Activated T-cell treated with anti-CD3 and anti-CD28 coated beads for 24 hours (primary cell): ENCODE measurements at regions not wholly inside any gene's neighbourhood (a gene's known extent, or its start where the extent isn't known, plus 50 kb on each side); places are given as distances from the start of the nearest gene placed in this dataset.

Experiments used
- DNase-seq: peaks from one replicate; pipeline ENCODE4 v3.0.0-alpha.2; 2020; ENCODE audit warnings: low read depth

DNA sequence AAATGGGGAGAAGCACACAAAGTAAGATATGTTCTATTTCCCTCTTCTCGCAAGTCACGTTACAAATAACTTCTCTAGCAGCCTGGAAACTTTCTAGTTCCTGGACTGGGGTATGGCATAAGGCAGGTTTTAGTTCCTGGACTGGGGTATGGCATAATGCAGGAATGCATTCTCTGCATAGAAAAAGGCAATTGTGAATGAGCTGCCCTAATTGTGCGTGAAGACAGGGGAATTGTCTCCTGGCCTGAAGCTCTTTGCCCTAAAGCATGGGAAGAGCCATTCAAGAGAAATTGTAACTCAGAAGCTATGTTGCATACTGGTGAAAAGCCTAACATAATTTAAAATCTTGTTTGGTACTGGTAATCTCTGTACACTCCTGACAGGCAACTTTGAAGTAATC lies 54.3 kb upstream of the CBLB start:
- DNase-seq: no peak

DNA sequence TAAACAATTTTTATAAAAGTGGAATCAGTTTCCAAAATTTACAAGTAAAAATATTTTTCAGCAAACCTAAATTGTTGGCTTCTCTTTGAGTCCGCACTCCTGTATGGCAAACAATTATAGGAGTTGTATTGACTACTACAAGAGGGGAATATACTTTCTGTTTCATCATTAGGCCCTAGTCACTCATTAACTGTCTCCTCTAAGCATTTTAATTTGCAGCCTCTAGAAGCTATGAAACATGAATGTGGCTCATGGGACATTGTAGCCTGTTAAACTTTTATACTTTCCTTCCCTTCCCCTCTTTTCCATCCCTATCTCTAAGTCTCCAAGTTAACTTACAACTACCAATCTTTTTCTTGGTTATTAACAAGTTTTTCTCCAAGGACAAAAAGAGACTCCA lies 58.9 kb upstream of the CBLB start:
- DNase-seq: no peak

DNA sequence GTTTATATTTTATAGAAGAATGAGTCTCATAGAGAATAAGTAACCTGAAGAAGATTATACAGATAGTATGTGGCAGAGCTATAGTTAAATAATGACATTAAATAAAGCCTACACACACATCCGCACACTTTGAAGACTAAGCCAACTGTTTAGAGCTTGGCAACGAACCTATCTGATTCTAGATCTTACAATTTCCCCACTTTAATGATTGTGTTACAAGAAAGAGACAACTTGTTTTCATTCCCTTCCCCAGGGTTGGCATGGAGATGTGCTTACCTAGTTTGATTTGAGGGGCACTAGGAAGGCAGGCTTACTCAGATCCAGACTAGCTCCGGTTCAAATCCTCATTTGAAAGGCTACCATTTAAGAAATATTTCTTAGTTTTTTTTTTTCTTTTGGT lies 61.9 kb upstream of the CBLB start:
- DNase-seq: no peak

DNA sequence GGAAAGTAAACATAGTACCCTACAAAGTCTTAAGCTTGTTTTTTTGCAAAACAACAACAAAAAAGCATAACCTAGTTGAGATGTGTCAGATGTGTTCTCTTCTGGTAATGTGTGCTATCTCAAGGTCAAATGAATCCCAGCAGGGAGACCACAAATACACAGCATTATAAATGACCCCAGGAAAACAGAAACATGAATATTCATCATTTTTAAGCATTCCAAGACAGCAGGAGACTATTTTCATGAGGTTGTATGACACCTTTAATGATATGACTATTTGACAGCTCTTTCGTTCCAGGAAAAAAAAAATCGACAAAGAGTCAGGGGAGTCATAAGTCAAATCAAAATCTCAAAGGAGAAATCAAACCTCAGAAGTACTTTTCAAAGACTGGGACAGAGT lies 62.7 kb upstream of the CBLB start:
- no peak for DNase-seq

DNA sequence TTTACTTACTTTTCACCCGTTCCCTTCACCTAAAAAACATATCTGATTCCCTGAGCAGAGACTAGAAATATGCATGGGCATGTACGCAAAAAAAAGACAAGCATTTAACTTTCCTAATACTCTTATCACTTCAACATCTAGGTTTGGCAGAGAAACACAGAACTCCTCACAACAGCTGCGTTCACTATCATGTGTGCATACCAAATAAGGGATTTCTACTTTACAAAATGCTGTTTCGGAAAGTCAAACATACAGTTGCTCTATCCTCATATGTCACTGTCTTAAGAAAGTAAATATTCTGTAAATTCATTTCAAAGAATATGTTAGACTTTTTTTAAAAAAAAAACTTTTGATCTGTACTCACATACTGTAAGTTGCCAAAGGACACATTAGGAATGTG lies 65.1 kb upstream of the CBLB start:
- no peak for DNase-seq

DNA sequence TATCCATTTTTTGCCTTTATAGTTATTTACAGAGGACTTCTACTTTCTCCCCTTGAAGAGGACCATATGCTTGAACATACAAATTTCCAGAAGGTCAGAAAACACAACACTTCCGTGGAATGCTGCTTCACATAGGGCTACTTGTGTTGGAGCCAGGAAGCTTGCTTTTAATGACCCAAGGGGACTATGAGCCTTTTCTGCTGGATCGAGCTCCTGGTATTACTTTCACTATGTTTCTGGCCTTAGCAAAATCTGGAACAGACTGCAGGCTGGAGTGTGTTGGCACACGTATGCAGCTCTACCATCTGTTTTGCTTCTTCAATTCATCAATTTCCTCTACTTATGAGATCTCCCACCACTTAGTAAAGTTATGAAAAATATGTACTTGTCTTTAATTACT lies 69.3 kb upstream of the CBLB start:
- DNase-seq: no peak

DNA sequence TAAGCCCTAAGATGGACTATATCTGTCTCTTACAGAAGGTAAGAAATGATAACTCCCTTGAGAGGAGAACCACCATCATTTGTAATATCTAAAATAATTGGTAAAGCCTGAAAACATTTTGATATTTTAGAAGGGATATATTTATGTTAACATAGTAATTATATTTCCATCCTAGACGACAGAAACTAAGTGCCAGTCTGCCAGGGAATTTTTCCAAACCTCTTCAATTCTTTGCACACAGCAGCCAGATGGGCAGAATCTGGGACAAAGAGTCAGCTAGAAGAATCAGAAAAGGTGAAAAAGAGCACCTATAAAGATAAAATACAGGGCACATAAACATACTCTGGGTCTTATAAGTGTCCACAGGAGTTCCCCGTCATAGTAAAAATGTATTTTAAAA lies 70.0 kb upstream of the CBLB start:
- DNase-seq: no peak

DNA sequence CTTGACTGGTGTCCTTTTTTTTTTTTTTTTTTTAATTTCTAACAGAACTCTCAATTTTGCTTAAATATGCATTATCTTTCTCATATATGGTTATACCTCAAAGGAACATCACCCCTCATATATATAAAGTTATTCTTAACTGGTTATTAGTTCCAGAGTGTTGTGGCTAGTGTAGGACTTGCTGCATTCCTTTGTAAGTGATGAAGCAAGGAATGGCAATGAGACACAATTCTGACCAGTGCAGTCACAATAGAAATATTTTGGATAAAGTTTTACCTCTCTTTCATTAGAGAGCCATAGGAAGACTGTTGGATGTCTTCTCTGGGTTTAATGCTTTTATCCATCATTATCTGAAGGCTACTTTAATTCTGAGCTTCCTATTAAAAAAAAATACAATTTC lies 75.5 kb upstream of the CBLB start:
- no peak for DNase-seq

DNA sequence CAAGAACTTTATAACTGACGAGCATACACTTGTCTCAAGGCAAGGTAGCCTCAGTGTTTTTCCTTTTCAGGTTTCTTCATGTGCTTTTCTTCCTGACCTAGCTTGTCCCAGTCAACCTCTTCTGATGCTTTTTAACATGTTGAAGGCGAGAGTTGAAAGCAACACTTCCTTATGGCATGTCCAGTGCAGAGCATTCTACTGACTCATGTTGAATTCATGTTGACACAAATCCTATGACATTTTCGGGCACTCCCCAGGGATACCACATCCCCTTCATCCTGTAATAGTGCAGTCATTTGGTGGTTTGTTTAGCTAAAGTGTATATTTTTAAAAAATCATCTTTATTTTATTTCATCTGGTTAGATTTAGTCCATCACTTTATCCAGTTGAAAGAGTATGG lies 75.9 kb upstream of the CBLB start:
- no peak for DNase-seq

DNA sequence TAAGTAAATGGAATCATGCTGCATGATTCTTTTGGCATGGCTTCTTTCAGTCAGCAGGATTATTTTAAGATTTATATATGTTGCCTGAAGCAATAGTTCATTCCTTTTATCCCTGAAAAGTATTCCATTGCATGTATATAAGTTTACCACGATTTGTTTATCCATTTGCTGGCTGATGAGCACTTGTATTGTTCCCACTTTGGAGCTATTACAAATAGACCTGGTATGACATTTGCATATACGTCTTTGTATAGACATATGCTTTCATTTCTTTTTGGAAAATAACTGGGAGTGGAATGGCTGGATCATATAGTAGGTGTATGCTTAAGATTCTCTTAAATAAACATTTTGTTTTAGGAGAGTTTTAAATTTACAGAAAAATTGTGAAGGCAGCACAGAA lies 79.3 kb upstream of the CBLB start:
- DNase-seq: no peak

DNA sequence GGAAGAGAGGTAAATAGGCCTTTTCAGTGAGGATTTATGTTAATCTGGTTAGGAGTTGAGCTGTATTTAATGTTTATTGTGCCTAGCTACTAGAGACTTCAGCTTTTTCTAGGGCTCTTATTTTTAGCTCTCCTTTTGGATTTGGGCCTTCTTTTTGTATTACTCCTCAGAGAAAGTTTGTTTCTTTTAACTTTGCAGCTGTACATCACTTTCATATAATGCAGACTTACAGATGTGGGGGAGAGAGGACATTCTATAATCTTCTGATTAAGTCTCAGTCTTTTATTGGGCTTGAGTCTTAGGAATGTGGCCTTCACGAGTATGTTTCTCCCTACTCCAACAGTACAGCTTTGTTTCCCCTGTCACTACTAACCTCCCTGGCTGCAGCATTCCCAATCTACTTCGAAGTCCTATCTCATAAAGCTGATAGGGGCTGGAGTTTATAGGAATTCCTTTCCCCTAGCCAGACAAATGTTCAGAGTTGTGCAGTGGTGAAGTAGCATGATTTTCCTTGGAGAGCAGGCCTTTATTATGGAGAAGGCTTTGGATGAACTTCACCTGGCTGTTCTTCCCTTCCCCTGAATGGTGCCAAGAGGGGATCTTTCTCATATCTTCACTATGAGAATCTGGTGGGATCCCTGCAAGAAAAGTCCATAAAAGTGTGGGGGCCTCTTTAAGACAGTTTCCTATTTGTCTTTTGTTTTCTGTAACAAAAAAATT lies 82.2 kb upstream of the CBLB start:
- DNase-seq: no peak

DNA sequence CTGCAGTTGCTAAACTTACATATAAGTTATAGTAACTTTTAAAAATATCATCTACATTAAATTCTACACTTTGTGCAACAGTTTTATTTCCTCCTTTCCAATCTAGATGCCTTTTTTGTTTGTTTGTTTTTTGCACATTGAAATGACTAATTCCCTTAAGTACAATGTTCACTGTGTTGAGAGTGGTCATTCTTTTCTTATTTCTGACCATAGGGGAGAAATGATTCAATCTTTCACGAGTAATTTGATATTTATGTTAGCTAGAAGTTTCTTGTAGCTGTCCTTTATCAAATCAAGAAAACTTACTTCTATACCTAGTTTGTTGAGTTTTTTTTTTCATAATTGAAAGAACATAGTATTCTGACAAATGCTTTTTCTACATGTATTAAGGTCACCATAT lies 85.0 kb upstream of the CBLB start:
- DNase-seq: no peak

DNA sequence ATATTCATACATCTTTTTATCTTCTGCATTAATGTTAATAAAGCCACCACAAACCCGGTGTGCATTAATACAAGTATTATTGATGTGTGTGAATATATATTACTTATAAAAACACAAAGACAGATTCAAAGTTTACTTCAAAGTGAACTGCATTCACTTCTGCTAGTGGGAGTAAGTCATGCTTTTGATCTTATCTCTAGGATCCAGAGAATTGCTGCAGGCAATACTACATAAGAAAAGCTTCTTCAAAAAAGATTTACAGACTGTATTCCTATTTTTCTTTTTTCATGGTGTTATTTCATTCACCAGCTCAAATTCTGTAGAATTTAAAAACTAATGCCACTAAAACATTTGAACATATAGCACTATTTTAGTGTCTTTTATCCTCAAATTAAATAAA lies 87.5 kb upstream of the CBLB start:
- no peak for DNase-seq

DNA sequence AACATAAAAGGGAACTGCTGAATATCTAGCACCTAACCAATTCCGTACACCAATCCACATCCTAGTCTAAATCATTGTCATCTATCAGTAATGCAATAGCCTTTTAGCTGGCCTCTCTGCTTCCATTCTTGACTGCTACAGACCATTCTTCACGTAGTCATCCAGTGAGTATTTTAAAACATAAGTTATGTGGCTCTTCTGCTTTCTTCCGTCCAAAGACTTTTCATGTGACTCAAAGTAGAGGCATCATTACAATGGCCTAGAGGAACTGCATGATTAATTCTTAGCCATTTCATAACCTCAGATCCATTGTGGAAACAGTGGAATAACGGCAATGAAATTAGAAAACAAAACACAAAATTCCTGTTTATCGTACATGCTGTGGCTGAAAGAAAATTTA lies 88.9 kb upstream of the CBLB start:
- DNase-seq: no peak

DNA sequence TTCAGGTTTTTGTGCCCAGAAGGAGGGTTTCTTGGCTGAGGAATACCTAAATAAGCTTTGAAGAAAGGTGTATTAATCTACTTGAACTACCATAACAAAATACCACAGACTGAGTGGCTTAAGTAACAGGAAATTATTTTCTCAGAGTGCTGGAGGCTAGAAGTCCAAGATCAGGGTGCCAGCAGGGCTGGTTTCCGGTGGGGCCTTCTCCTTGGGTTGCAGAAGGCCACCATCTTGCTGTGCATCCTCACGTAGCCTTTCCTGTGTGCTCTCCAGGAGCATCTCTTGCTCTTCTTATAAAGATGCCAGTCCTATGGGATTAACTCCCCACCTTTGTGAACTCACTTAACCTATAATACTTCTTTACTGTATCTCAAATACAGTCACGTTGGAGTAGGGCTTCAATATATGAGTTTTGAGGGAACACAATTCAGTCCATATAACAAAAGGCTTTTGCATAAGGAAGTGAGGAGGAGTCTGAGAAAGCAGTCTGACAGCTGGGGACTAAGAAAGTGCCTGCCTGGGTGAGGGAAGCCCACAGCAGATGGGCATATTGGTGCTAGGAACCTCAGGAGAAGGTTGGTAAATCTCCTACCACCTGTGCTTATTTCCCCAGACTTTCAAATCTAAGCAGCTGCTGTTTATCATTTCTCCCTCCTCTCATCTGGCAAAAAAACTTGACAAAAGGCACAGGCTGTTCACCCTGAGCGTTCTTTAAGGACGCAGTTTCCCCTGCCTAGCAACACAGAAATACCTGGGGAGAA lies 89.6 kb upstream of the CBLB start:
- no peak for DNase-seq

DNA sequence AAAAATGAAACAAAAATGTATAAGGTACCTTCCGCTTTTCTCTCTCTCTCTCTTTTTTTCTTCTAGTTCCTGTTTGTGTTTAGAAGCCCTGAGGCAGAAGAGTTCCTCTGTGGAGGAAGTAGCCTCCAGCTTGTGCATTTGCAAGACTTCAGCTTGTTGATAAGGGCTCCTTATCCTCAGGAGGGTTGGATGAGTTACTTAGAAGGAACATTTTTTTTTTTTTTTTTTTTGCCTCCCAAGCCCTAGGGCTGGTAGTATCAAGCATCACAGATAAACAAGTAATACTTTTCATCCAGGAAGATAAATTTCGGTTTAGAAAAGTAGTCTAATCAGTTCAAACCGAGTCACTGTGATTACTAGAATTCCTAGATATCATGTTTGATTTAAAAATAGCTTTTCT lies 91.0 kb upstream of the CBLB start:
- DNase-seq: no peak

DNA sequence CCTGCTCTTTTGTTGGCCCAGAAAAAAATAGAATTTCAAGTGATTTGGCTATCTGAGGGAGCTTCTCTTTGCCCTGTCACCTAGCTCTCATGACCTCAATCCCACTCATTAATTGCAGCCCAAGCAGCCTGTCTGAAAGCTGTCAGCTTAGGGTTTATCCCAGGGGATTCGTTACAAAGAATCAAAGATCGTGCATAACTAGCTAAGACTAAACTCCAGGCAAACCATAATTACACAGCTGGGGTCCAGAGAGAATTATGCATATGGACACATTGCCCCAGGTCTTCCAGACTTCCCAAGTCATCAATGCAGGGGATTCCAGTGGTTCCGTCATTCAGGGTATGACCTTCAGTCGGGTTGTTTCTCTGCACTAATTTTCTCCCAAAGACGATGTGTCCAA lies 91.6 kb upstream of the CBLB start:
- no peak for DNase-seq

DNA sequence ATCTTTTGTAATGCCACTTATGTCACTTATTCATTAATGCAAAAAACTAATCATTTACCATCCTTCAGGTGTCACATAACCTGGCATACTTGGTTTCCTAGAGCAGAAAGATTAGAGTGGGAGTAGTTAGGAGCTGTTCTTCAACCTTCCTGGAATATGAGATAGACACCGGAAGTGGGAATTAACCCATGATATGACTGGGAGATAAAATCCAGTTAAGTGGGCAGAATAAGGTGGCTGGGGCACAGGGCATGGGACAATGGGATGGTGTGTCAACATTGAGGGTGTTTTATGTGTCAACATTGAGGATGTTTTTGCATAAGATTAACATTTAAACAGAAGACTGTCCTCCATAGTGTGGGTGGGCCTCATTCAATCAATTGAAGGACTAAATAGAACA lies 94.3 kb upstream of the CBLB start:
- DNase-seq: no peak

DNA sequence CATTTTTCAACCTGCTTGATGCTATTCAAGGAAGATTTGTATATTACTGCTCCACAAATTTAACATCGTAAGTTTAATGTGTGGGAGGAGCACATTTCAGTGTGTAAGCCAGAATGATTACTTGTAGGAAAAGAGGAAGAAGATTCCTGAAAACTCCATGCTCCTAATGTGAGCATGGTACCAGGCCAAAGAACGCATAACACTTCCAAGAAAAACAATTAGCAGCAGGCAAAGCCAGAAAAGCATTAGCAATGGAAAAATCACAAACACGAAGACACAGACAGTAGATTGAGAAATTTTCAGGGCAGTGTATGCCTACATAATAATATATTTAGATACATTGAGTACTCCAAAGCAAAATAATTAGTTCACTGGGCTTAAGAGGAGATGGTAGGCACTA lies 96.6 kb upstream of the CBLB start:
- no peak for DNase-seq

DNA sequence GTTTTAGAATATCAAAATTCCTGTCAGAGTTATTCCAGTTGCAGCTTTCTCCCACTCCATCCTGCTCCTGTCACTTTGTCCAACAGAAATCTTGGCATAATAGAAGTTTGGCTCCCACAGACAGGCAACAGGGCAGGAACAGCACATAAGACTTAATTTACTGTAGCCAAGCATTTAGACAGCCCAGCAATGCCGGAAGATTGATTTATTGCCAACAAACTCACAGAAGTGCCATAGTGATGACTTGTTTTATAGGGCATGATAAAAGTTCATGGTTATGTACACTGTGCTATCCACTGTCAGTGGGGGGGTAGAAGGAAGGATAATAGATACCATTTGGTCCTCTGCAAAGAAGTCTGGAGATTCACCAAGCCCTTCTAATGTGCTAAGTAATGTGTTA lies 98.3 kb upstream of the CBLB start:
- no peak for DNase-seq

DNA sequence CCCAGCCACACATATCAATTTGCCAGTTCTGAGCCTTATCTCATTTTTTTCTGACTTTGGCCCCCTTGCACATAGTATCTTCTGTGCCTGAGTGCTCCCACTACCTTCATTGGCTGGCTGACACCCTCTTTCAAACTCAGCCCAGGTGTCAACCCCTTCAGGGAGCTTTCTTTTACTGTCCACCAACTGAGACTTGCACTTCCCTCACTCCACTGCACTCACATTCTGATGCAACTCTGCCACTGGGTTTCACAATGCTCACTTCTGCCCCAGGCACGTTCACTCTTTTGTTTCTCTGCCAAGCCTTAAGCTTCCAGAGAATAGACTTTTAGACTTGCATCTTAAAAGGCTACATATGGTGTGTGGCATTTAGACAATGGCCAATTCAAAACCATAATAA lies 101.5 kb upstream of the CBLB start:
- no peak for DNase-seq

DNA sequence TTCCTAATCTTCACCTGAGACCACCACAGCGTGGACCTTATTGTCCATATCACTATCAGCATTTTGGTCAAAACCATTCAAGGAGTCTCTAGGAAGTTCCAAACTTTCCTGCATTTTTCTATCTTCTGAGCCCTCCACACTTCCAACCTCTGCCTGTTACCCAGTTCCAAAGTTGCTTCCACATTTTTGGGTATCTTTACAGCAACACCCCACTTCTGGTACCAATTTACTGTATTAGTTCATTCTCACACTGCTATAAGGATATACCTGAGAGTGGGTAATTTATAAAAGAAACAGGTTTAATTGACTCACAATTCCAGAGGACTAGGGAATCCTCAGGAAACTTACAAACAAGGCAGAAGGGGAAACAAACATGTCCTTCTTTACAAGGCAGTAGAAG lies 103.3 kb upstream of the CBLB start:
- DNase-seq: no peak

DNA sequence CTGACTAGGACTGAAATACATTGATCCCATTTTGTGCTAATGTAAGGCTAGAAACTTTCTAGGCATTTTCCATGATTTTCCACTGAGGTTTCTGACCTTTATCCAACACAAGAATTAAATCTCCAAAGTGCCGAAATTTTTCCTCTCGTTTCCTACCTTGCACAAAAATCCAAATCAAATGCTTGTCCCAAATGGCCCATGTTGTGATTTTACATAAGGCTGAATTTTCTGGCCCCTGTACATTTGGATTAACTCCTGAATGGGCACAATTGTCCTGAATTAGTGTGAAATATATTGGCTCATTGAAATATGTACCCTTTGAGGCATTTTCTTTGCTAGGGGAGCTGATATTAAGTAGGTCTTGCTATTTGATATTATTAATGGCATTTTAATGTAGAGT lies 105.6 kb upstream of the CBLB start:
- no peak for DNase-seq

DNA sequence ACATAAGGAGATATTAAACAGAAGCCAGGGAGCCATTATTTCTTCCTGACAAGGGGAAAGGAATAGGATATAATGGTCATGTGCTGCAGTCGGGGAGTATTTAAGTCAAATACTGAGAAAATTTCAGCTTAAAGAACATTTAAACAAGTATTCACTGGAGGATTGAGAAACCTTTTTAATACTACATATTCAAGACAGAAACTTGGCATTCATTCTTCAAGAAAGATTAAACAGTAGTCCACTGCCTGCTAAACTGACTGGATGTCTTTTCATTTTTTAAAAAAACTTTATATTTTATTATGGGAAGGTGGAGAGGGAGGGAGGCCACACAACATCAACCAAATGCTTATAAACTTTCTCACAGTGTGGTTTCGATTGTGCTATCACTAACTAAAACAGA lies 107.4 kb upstream of the CBLB start:
- DNase-seq: no peak
